Nephron (organoid): ENCODE measurements at regions not wholly inside any gene's neighbourhood (a gene's known extent, or its start where the extent isn't known, plus 50 kb on each side); places are given as distances from the start of the nearest gene placed in this dataset.

ENCODE experiments used
- H3K27ac Mint-ChIP-seq, 3 experiments: 2 replicates each; pipeline ENCODE4 v1.8.0; 2020; ENCODE audit warnings: mixed read lengths in 3 of 3, mild to moderate bottlenecking in 2 of 3, moderate library complexity in 1 of 3
- H3K27me3 Mint-ChIP-seq: 2 replicates; pipeline ENCODE4 v1.8.0; 2021; ENCODE audit warnings: low read depth, mild to moderate bottlenecking, moderate library complexity, mixed read lengths
- H3K36me3 Mint-ChIP-seq: 2 replicates; pipeline ENCODE4 v1.8.0; 2020; ENCODE audit warnings: low read depth, mixed read lengths
- H3K4me1 Mint-ChIP-seq: 2 replicates; pipeline ENCODE4 v1.8.0; 2020; ENCODE audit warnings: mixed read lengths
- H3K4me3 Mint-ChIP-seq, 3 experiments: 2 replicates each; pipeline ENCODE4 v1.8.0; 2020; ENCODE audit warnings: mild to moderate bottlenecking in 3 of 3, mixed read lengths in 3 of 3, moderate library complexity in 2 of 3
- H3K9me3 Mint-ChIP-seq: 2 replicates; pipeline ENCODE4 v1.8.0; 2020; ENCODE audit warnings: mixed read lengths
- CTCF ChIP-seq, 3 experiments: fragments of 200-600 bp; sonication (generic); IDR thresholded peaks; one replicate each; pipeline ENCODE4 v1.5.0; 2021; ENCODE audit warnings: antibody characterized with exemption in 3 of 3; ENCODE audit not compliant: unreplicated experiment in 3 of 3

GRCh38 chr1:3999941-4000735, 100.1 kb upstream of the C1orf174 start:
- peaks cover 27% of the 10 kb centered on the region for H3K27me3 Mint-ChIP-seq
- no peaks in the 10 kb centered on the region for H3K4me1 Mint-ChIP-seq
- TF ChIP-seq CTCF (IDR thresholded peaks at IDR 0.05; ENCODE audit: unreplicated experiment in 3 of 3) = no peak
- no peaks in the 10 kb centered on the region for H3K36me3 Mint-ChIP-seq
- no peaks in the 10 kb centered on the region for H3K9me3 Mint-ChIP-seq
- H3K27ac Mint-ChIP-seq = no peak overlapping the region
- no peak overlapping the region for H3K4me3 Mint-ChIP-seq

GRCh38 chr1:4000811-4001251, 100.8 kb upstream of the C1orf174 start:
- Mint-ChIP-seq H3K27me3 (peaks cover 31% of the 10 kb centered on the region), H3K27ac (no peak overlapping the region), H3K4me1 (no peaks in the 10 kb centered on the region), H3K36me3 (no peaks in the 10 kb centered on the region), H3K9me3 (no peaks in the 10 kb centered on the region), H3K4me3 (no peak overlapping the region)
- no peak for TF ChIP-seq CTCF (IDR thresholded peaks at IDR 0.05; ENCODE audit: unreplicated experiment in 3 of 3)

- Mint-ChIP-seq H3K9me3 (no peaks in the 10 kb centered on the region), H3K27ac (no peak overlapping the region), H3K4me3 (no peak overlapping the region), H3K36me3 (no peaks in the 10 kb centered on the region), H3K4me1 (no peaks in the 10 kb centered on the region), H3K27me3 (peaks cover 31% of the 10 kb centered on the region)
- no peak for TF ChIP-seq CTCF (IDR thresholded peaks at IDR 0.05; ENCODE audit: unreplicated experiment in 3 of 3)
These were observed 101.4 kb upstream of the C1orf174 start for GRCh38 chr1:4001461-4001860.

GRCh38 chr1:4002061-4002521, 102.0 kb upstream of the C1orf174 start:
- Mint-ChIP-seq H3K4me3 (no peak overlapping the region), H3K9me3 (peaks cover 5% of the 10 kb centered on the region), H3K4me1 (no peaks in the 10 kb centered on the region), H3K36me3 (no peaks in the 10 kb centered on the region), H3K27me3 (peaks cover 35% of the 10 kb centered on the region), H3K27ac (no peak overlapping the region)
- no peak for TF ChIP-seq CTCF (IDR thresholded peaks at IDR 0.05; ENCODE audit: unreplicated experiment in 3 of 3)

GRCh38 chr1:4002741-4003140, 102.7 kb upstream of the C1orf174 start:
- no peaks in the 10 kb centered on the region for H3K4me1 Mint-ChIP-seq
- peaks cover 5% of the 10 kb centered on the region for H3K9me3 Mint-ChIP-seq
- H3K36me3 Mint-ChIP-seq = no peaks in the 10 kb centered on the region
- no peak for TF ChIP-seq CTCF (IDR thresholded peaks at IDR 0.05; ENCODE audit: unreplicated experiment in 3 of 3)
- no peak overlapping the region for H3K27ac Mint-ChIP-seq
- H3K27me3 Mint-ChIP-seq = peaks cover 35% of the 10 kb centered on the region
- H3K4me3 Mint-ChIP-seq = no peak overlapping the region
